Vagina (tissue), 2 donors: ENCODE measurements at regions not wholly inside any gene's neighbourhood (a gene's known extent, or its start where the extent isn't known, plus 50 kb on each side); places are given as distances from the start of the nearest gene placed in this dataset.

ENCODE experiments used
- DNase-seq, 2 donors: peaks; one replicate each; pipeline ENCODE4 v3.0.0-alpha.2; 2017; ENCODE audit errors: extremely low spot score in 2 of 2
- H3K27ac ChIP-seq: fragments of 200-600 bp; sonication (generic); one replicate; pipeline ENCODE4 v1.5.1; 2019
- H3K27me3 ChIP-seq: fragments of 200-600 bp; sonication (generic); one replicate; pipeline ENCODE4 v1.5.1; 2019
- H3K36me3 ChIP-seq, 2 donors: fragments of 200-600 bp; sonication (generic); one replicate each; pipeline ENCODE4 v1.5.1; 2017 to 2019
- H3K4me1 ChIP-seq: fragments of 200-600 bp; sonication (generic); one replicate; pipeline ENCODE4 v1.5.1; 2019
- H3K4me3 ChIP-seq, 2 donors: fragments of 200-600 bp; sonication (generic); 1 replicate in 1 of 2; 2 replicates in 1 of 2; pipeline ENCODE4 v1.5.1; 2016 to 2019
- H3K9me3 ChIP-seq: fragments of 200-600 bp; sonication (generic); one replicate; pipeline ENCODE4 v1.5.1; 2019
- POLR2A ChIP-seq, 2 donors: fragments of 450-650 bp; IDR thresholded peaks; one replicate each; pipeline ENCODE4 v1.6.1; 2017; ENCODE audit warnings: antibody characterized with exemption in 2 of 2, mild to moderate bottlenecking in 2 of 2, moderate library complexity in 2 of 2
- POLR2AphosphoS5 ChIP-seq, 2 donors: sonication (generic); formaldehyde crosslinking; IDR thresholded peaks; one replicate each; pipeline ENCODE4 v1.9.0; 2017; ENCODE audit warnings: antibody characterized with exemption in 2 of 2, mild to moderate bottlenecking in 2 of 2, low read depth in 1 of 2; ENCODE audit not compliant: insufficient read depth in 1 of 2
- intact Hi-C: fragments of 100-400 bp; cut with DNase I; formaldehyde crosslinking; loops from one replicate; pipeline ENCODE4 v1.15.1; 2023
- TF ChIP-seq, protein P1 (sequence below), 3 experiments: fragments of 450-650 bp in 2 of 3; fragments of 200-600 bp in 1 of 3; sonication (generic) in 1 of 3; IDR thresholded peaks; one replicate each; pipeline ENCODE4 v1.5.1; 2017 to 2019; ENCODE audit warnings: antibody characterized with exemption in 3 of 3, mild to moderate bottlenecking in 2 of 3, moderate library complexity in 2 of 3

DNA sequence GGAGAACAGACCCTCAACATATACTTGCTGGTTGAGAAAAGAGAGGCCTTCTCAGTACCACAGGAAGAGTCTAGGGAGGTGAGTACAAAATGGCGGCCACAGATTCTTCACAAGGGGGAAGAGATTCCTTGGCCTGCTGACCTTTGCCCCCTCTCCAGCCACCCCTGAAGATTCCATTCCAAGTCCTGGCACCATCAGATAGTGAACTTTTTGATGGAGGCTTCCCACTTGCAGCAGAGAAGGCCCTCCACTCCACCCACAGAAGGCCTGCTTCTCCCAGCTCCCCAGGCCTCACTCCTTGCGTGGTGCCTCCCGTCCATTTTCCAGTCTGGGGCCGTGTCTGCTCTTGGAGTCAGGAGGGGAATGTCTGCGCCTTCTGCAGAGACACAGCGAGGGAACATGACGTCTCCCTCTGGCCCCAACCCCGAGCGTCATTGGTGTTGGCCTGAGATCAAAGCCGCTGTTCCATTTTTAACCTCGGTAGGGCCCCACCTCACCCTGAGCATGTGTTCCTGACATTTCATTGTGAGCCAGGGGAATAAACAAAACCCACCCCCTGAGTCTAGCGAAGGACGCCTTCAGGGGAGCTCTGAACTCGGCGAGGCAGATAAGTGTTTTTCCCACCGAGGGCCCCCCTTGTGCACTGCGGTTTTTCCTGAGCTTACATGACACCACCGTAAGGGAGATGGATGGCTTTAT, 268.7 kb upstream of the TBX3 start:
- DNase-seq, result no peak
- intact Hi-C loops, result no loop called here
- H3K27ac ChIP-seq, result no peak overlapping the region

GRCh38 chr12:114949058-114949820, 265.3 kb upstream of the TBX3 start:
- intact Hi-C loops, result no loop called here
- no peak overlapping the region for H3K4me3 ChIP-seq
- H3K9me3 ChIP-seq, result no peaks in the 10 kb centered on the region
- TF ChIP-seq, protein P1, sequence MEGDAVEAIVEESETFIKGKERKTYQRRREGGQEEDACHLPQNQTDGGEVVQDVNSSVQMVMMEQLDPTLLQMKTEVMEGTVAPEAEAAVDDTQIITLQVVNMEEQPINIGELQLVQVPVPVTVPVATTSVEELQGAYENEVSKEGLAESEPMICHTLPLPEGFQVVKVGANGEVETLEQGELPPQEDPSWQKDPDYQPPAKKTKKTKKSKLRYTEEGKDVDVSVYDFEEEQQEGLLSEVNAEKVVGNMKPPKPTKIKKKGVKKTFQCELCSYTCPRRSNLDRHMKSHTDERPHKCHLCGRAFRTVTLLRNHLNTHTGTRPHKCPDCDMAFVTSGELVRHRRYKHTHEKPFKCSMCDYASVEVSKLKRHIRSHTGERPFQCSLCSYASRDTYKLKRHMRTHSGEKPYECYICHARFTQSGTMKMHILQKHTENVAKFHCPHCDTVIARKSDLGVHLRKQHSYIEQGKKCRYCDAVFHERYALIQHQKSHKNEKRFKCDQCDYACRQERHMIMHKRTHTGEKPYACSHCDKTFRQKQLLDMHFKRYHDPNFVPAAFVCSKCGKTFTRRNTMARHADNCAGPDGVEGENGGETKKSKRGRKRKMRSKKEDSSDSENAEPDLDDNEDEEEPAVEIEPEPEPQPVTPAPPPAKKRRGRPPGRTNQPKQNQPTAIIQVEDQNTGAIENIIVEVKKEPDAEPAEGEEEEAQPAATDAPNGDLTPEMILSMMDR (IDR thresholded peaks at IDR 0.05), result no peak
- TF ChIP-seq POLR2A (IDR thresholded peaks at IDR 0.05) (no peak), POLR2AphosphoS5 (IDR thresholded peaks at IDR 0.05; ENCODE audit: insufficient read depth in 1 of 2, low read depth in 1 of 2) (no peak)
- no peaks in the 10 kb centered on the region for H3K36me3 ChIP-seq
- H3K27me3 ChIP-seq, result no peaks in the 10 kb centered on the region
- no peak for DNase-seq
- H3K27ac ChIP-seq, result no peak overlapping the region
- H3K4me1 ChIP-seq, result no peaks in the 10 kb centered on the region

More for the DNA sequence above, 268.7 kb upstream of the TBX3 start:
- no peaks in the 10 kb centered on the region for H3K9me3 ChIP-seq
- no peaks in the 10 kb centered on the region for H3K36me3 ChIP-seq
- no peak for TF ChIP-seq POLR2A (IDR thresholded peaks at IDR 0.05)
- no peak for TF ChIP-seq POLR2AphosphoS5 (IDR thresholded peaks at IDR 0.05; ENCODE audit: insufficient read depth in 1 of 2, low read depth in 1 of 2)
- TF ChIP-seq, protein P1 (IDR thresholded peaks at IDR 0.05), result no peak
- H3K4me3 ChIP-seq, result no peak overlapping the region
- H3K27me3 ChIP-seq, result no peaks in the 10 kb centered on the region
- H3K4me1 ChIP-seq, result no peaks in the 10 kb centered on the region

GRCh38 chr12:114945351-114945750, 261.4 kb upstream of the TBX3 start:
- TF ChIP-seq POLR2A (IDR thresholded peaks at IDR 0.05), result no peak
- no peak for TF ChIP-seq POLR2AphosphoS5 (IDR thresholded peaks at IDR 0.05; ENCODE audit: insufficient read depth in 1 of 2, low read depth in 1 of 2)
- TF ChIP-seq, protein P1 (IDR thresholded peaks at IDR 0.05), result no peak
- no peaks in the 10 kb centered on the region for H3K27me3 ChIP-seq
- H3K4me1 ChIP-seq, result no peaks in the 10 kb centered on the region
- H3K27ac ChIP-seq, result no peak overlapping the region
- no peak overlapping the region for H3K4me3 ChIP-seq
- intact Hi-C loops, result no loop called here
- DNase-seq, result no peak
- no peaks in the 10 kb centered on the region for H3K36me3 ChIP-seq
- no peaks in the 10 kb centered on the region for H3K9me3 ChIP-seq

DNA sequence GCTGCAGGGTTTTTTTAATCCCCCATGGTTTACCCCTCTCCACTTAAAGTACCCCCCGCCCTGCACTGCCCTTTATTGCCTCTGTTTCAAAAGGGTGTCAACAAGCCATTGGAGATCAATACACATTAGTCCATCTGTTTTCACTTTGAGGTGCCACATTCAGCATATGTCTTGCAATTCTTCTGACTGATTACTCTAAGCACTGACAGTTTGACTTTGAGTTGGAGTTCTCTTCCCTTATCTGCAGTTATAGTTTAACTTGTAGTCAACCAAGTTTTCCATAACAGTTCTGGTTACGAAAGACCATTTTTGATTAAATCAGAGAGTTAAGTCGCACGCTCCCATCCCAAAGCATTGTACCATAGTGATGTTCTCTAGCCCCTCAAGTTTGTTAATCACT, 260.8 kb upstream of the TBX3 start:
- Histone ChIP-seq H3K4me1 (no peaks in the 10 kb centered on the region), H3K9me3 (no peaks in the 10 kb centered on the region), H3K36me3 (no peaks in the 10 kb centered on the region), H3K27ac (no peak overlapping the region), H3K27me3 (no peaks in the 10 kb centered on the region), H3K4me3 (no peak overlapping the region)
- intact Hi-C loops, result no loop called here
- TF ChIP-seq, protein P1 (IDR thresholded peaks at IDR 0.05), result no peak
- DNase-seq, result no peak

GRCh38 chr12:114943601-114944000, 259.6 kb upstream of the TBX3 start:
- intact Hi-C loops, result no loop called here
- H3K27me3 ChIP-seq, result no peaks in the 10 kb centered on the region
- TF ChIP-seq POLR2AphosphoS5 (IDR thresholded peaks at IDR 0.05; ENCODE audit: insufficient read depth in 1 of 2, low read depth in 1 of 2) (no peak), POLR2A (IDR thresholded peaks at IDR 0.05) (no peak)
- TF ChIP-seq, protein P1 (IDR thresholded peaks at IDR 0.05), result no peak
- no peak overlapping the region for H3K27ac ChIP-seq
- H3K4me1 ChIP-seq, result no peaks in the 10 kb centered on the region
- H3K36me3 ChIP-seq, result no peaks in the 10 kb centered on the region
- DNase-seq, result no peak
- H3K4me3 ChIP-seq, result no peak overlapping the region
- no peaks in the 10 kb centered on the region for H3K9me3 ChIP-seq
